Karpas-422 (cell line): ENCODE measurements at regions not wholly inside any gene's neighbourhood (a gene's known extent, or its start where the extent isn't known, plus 50 kb on each side); places are given as distances from the start of the nearest gene placed in this dataset.

ENCODE experiments used
- DNase-seq: peaks from one replicate; pipeline ENCODE4 v3.0.0-alpha.2; 2015
- H2AFZ ChIP-seq: fragments of 200-600 bp; sonication (generic); 2 replicates; pipeline ENCODE4 v1.6.1; 2014; ENCODE audit warnings: antibody characterized with exemption, low read length, mixed read lengths
- H3K27ac ChIP-seq: fragments of 200-600 bp; sonication (generic); 2 replicates; pipeline ENCODE4 v1.5.1; 2014; ENCODE audit warnings: mild to moderate bottlenecking, low read length, moderate library complexity
- H3K27me3 ChIP-seq: fragments of 200-600 bp; sonication (generic); 2 replicates; pipeline ENCODE4 v1.6.1; 2014; ENCODE audit warnings: low read length, mixed read lengths
- H3K36me3 ChIP-seq: fragments of 200-600 bp; sonication (generic); 2 replicates; pipeline ENCODE4 v1.6.1; 2014; ENCODE audit warnings: low read length, mixed read lengths; ENCODE audit not compliant: insufficient read depth
- H3K4me1 ChIP-seq: fragments of 200-600 bp; sonication (generic); 2 replicates; pipeline ENCODE4 v1.6.1; 2014; ENCODE audit warnings: mild to moderate bottlenecking, low read length, mixed read lengths
- H3K4me2 ChIP-seq: fragments of 200-600 bp; sonication (generic); 2 replicates; pipeline ENCODE4 v1.6.1; 2014; ENCODE audit warnings: low read length, low read depth, mild to moderate bottlenecking; ENCODE audit not compliant: poor library complexity, severe bottlenecking
- H3K4me3 ChIP-seq: fragments of 200-600 bp; sonication (generic); 2 replicates; pipeline ENCODE4 v1.5.1; 2014; ENCODE audit warnings: mild to moderate bottlenecking, antibody characterized with exemption, low read length, mixed read lengths
- H3K79me2 ChIP-seq: fragments of 200-600 bp; sonication (generic); 2 replicates; pipeline ENCODE4 v1.6.1; 2014; ENCODE audit warnings: mild to moderate bottlenecking, low read length, mixed read lengths
- H3K9ac ChIP-seq: fragments of 200-600 bp; sonication (generic); 2 replicates; pipeline ENCODE4 v1.6.0; 2014; ENCODE audit warnings: low read length
- H3K9me2 ChIP-seq: fragments of 200-600 bp; sonication (generic), shearing (Covaris generic); replicated peaks from 2 replicates; pipeline ENCODE4 v1.6.0; 2014; ENCODE audit warnings: mild to moderate bottlenecking, low read length, moderate library complexity; ENCODE audit not compliant: insufficient read depth
- H3K9me3 ChIP-seq: fragments of 300-700, 200-600 bp; sonication (generic); 2 replicates; pipeline ENCODE4 v1.6.1; 2014; ENCODE audit warnings: low read length, mixed read lengths
- H4K20me1 ChIP-seq: fragments of 200-600 bp; sonication (generic); 2 replicates; pipeline ENCODE4 v1.6.1; 2014; ENCODE audit warnings: mild to moderate bottlenecking, antibody characterized with exemption, low read length, low read depth; ENCODE audit not compliant: insufficient read depth

GRCh38 chr1:55352811-55353180 is 137.6 kb upstream of the USP24 start:
- Histone ChIP-seq H3K9ac (no peak overlapping the region), H3K27ac (no peak overlapping the region), H3K4me2 (no peak overlapping the region), H3K36me3 (no peaks in the 10 kb centered on the region), H3K79me2 (no peaks in the 10 kb centered on the region), H3K9me3 (no peaks in the 10 kb centered on the region), H3K9me2 (no peaks in the 10 kb centered on the region), H3K4me3 (no peak overlapping the region), H3K27me3 (no peaks in the 10 kb centered on the region), H2AFZ (no peak overlapping the region), H4K20me1 (no peaks in the 10 kb centered on the region), H3K4me1 (no peaks in the 10 kb centered on the region)
- DNase-seq: no peak

- no peak overlapping the region for H3K27ac ChIP-seq
- no peaks in the 10 kb centered on the region for H3K79me2 ChIP-seq
- H2AFZ ChIP-seq: no peak overlapping the region
- H3K27me3 ChIP-seq: no peaks in the 10 kb centered on the region
- no peaks in the 10 kb centered on the region for H3K9me3 ChIP-seq
- H3K36me3 ChIP-seq: no peaks in the 10 kb centered on the region
- H3K9ac ChIP-seq: no peak overlapping the region
- H3K9me2 ChIP-seq: no peaks in the 10 kb centered on the region
- H4K20me1 ChIP-seq: no peaks in the 10 kb centered on the region
- DNase-seq: no peak
- no peak overlapping the region for H3K4me2 ChIP-seq
- no peak overlapping the region for H3K4me3 ChIP-seq
- H3K4me1 ChIP-seq: no peaks in the 10 kb centered on the region
Measured at GRCh38 chr1:55352080-55352810, 137.1 kb upstream of the USP24 start.

GRCh38 chr1:55348356-55348755 is 133.2 kb upstream of the USP24 start:
- Histone ChIP-seq H3K9ac (no peak overlapping the region), H4K20me1 (no peaks in the 10 kb centered on the region), H3K79me2 (no peaks in the 10 kb centered on the region), H3K27me3 (no peaks in the 10 kb centered on the region), H3K9me3 (no peaks in the 10 kb centered on the region), H3K27ac (no peak overlapping the region), H3K36me3 (no peaks in the 10 kb centered on the region), H3K4me2 (no peak overlapping the region), H3K9me2 (no peaks in the 10 kb centered on the region), H3K4me3 (no peak overlapping the region), H3K4me1 (no peaks in the 10 kb centered on the region), H2AFZ (no peak overlapping the region)
- DNase-seq: no peak

GRCh38 chr1:55347866-55348265 is 132.7 kb upstream of the USP24 start:
- Histone ChIP-seq H3K4me1 (no peaks in the 10 kb centered on the region), H3K4me2 (no peak overlapping the region), H3K9ac (no peak overlapping the region), H3K27ac (no peak overlapping the region), H3K9me3 (no peaks in the 10 kb centered on the region), H3K9me2 (no peaks in the 10 kb centered on the region), H4K20me1 (no peaks in the 10 kb centered on the region), H2AFZ (no peak overlapping the region), H3K79me2 (no peaks in the 10 kb centered on the region), H3K27me3 (no peaks in the 10 kb centered on the region), H3K36me3 (no peaks in the 10 kb centered on the region), H3K4me3 (no peak overlapping the region)
- DNase-seq: no peak

- no peak overlapping the region for H3K4me2 ChIP-seq
- H3K27ac ChIP-seq: no peak overlapping the region
- no peak overlapping the region for H2AFZ ChIP-seq
- H3K9ac ChIP-seq: no peak overlapping the region
- no peaks in the 10 kb centered on the region for H3K79me2 ChIP-seq
- no peaks in the 10 kb centered on the region for H4K20me1 ChIP-seq
- no peaks in the 10 kb centered on the region for H3K36me3 ChIP-seq
- no peak overlapping the region for H3K4me3 ChIP-seq
- no peaks in the 10 kb centered on the region for H3K9me2 ChIP-seq
- no peaks in the 10 kb centered on the region for H3K9me3 ChIP-seq
- H3K27me3 ChIP-seq: no peaks in the 10 kb centered on the region
- no peak for DNase-seq
- H3K4me1 ChIP-seq: no peaks in the 10 kb centered on the region
Measured at GRCh38 chr1:55347041-55347440, 131.9 kb upstream of the USP24 start.

GRCh38 chr1:55346586-55346985 is 131.4 kb upstream of the USP24 start:
- no peaks in the 10 kb centered on the region for H3K9me2 ChIP-seq
- no peak overlapping the region for H2AFZ ChIP-seq
- no peaks in the 10 kb centered on the region for H3K27me3 ChIP-seq
- H3K4me3 ChIP-seq: no peak overlapping the region
- no peaks in the 10 kb centered on the region for H3K79me2 ChIP-seq
- H4K20me1 ChIP-seq: no peaks in the 10 kb centered on the region
- no peak overlapping the region for H3K4me2 ChIP-seq
- no peaks in the 10 kb centered on the region for H3K36me3 ChIP-seq
- no peaks in the 10 kb centered on the region for H3K9me3 ChIP-seq
- H3K27ac ChIP-seq: no peak overlapping the region
- no peak for DNase-seq
- no peak overlapping the region for H3K9ac ChIP-seq
- H3K4me1 ChIP-seq: no peaks in the 10 kb centered on the region

GRCh38 chr1:55339681-55340080 is 124.5 kb upstream of the USP24 start:
- Histone ChIP-seq H3K9me2 (no peaks in the 10 kb centered on the region), H3K9ac (no peak overlapping the region), H3K36me3 (no peaks in the 10 kb centered on the region), H3K4me2 (no peak overlapping the region), H3K4me1 (no peaks in the 10 kb centered on the region), H3K27ac (no peak overlapping the region), H3K79me2 (no peaks in the 10 kb centered on the region), H4K20me1 (no peaks in the 10 kb centered on the region), H3K27me3 (no peaks in the 10 kb centered on the region), H2AFZ (no peak overlapping the region), H3K4me3 (no peak overlapping the region), H3K9me3 (no peaks in the 10 kb centered on the region)
- DNase-seq: no peak

- H3K79me2 ChIP-seq: no peaks in the 10 kb centered on the region
- no peaks in the 10 kb centered on the region for H3K9me3 ChIP-seq
- no peak overlapping the region for H3K9ac ChIP-seq
- DNase-seq: no peak
- H3K4me3 ChIP-seq: no peak overlapping the region
- H2AFZ ChIP-seq: no peak overlapping the region
- no peaks in the 10 kb centered on the region for H4K20me1 ChIP-seq
- no peaks in the 10 kb centered on the region for H3K36me3 ChIP-seq
- no peaks in the 10 kb centered on the region for H3K9me2 ChIP-seq
- no peaks in the 10 kb centered on the region for H3K4me1 ChIP-seq
- no peaks in the 10 kb centered on the region for H3K27me3 ChIP-seq
- H3K27ac ChIP-seq: no peak overlapping the region
- H3K4me2 ChIP-seq: no peak overlapping the region
Measured at GRCh38 chr1:55338448-55338820, 123.3 kb upstream of the USP24 start.
